MCF 10A (cell line): ENCODE measurements at regions not wholly inside any gene's neighbourhood (a gene's known extent, or its start where the extent isn't known, plus 50 kb on each side); places are given as distances from the start of the nearest gene placed in this dataset.
A peak's percentile ranks its signal among the peaks of the same experiment; 100 is the strongest.

Source experiments
- BruUV-seq: library from RNA; stranded (reverse); fragments of 400-500 nt; replicated peaks from 2 replicates; lab custom pipeline; 2021; lab: Mats Ljungman, UMichigan
- CTCF ChIA-PET: fragments of 300-600 bp; sonication (Branson Sonifier 250); formaldehyde crosslinking; extraction: SDS; loops from one replicate; lab custom pipeline; 2021; ENCODE audit warnings: antibody characterized with exemption, inconsistent platforms; lab: Yijun Ruan, JAX
- POLR2A ChIA-PET: fragments of 300-600, 350-650 bp; sonication (Branson Sonifier 250); formaldehyde crosslinking; extraction: SDS; loops from one replicate; lab custom pipeline; 2020; ENCODE audit warnings: antibody characterized with exemption, inconsistent platforms; lab: Yijun Ruan, JAX
- DNase-seq: peaks from one replicate; pipeline ENCODE4 v3.0.0-alpha.2; 2018; ENCODE audit not compliant: unreplicated experiment
- H3K27ac Mint-ChIP-seq: one replicate; pipeline ENCODE4 v1.8.0; 2022; ENCODE audit warnings: mild to moderate bottlenecking, low read depth, mixed read lengths; ENCODE audit not compliant: unreplicated experiment
- H3K27me3 Mint-ChIP-seq: one replicate; pipeline ENCODE4 v1.8.0; 2022; ENCODE audit warnings: mixed read lengths; ENCODE audit not compliant: insufficient read depth, unreplicated experiment
- H3K36me3 Mint-ChIP-seq: one replicate; pipeline ENCODE4 v1.8.0; 2022; ENCODE audit warnings: mild to moderate bottlenecking, moderate library complexity, mixed read lengths; ENCODE audit not compliant: insufficient read depth, unreplicated experiment
- H3K4me1 Mint-ChIP-seq: one replicate; pipeline ENCODE4 v1.8.0; 2022; ENCODE audit warnings: mixed read lengths; ENCODE audit not compliant: insufficient read depth, unreplicated experiment
- H3K4me3 Mint-ChIP-seq: one replicate; pipeline ENCODE4 v1.8.0; 2022; ENCODE audit warnings: mild to moderate bottlenecking, moderate library complexity, mixed read lengths; ENCODE audit not compliant: unreplicated experiment
- H3K9me3 Mint-ChIP-seq: one replicate; pipeline ENCODE4 v1.8.0; 2022; ENCODE audit warnings: mixed read lengths; ENCODE audit not compliant: unreplicated experiment
- CTCF ChIP-seq: fragments of 200-600 bp; IDR thresholded peaks from one replicate; pipeline ENCODE4 v1.8.0; 2022; ENCODE audit warnings: antibody characterized with exemption, mild to moderate bottlenecking; ENCODE audit not compliant: unreplicated experiment
- intact Hi-C: fragments of 100-400 bp; cut with micrococcal nuclease; formaldehyde crosslinking; loops from 2 replicates; pipeline ENCODE4 v1.14.1; 2022

- BruUV-seq = no TSS peak
- intact Hi-C loops = no loop called here
- POLR2A ChIA-PET = interaction anchor here (1.5 to 3.7 kb wide), 2 partner anchors 9 to 138 kb away, joined by 4 to 70 read pairs; partner anchors contain the start of gene NAMPT
- Mint-ChIP-seq H3K36me3 (no peaks in the 10 kb centered on the region), H3K27me3 (no peaks in the 10 kb centered on the region), H3K4me1 (peaks cover 68% of the 10 kb centered on the region), H3K4me3 (no peak overlapping the region), H3K9me3 (no peaks in the 10 kb centered on the region), H3K27ac (no peak overlapping the region)
- no peak for DNase-seq
- CTCF ChIA-PET = interaction anchor here (0.6 to 1.1 kb wide), 4 partner anchors 9 to 1185 kb away, joined by 3 to 7 read pairs (median 4); no protein-coding TSS in a partner anchor
- TF ChIP-seq CTCF = no peak
Observed at GRCh38 chr7:106423111-106423510, 138.3 kb upstream of the NAMPT start.

DNA sequence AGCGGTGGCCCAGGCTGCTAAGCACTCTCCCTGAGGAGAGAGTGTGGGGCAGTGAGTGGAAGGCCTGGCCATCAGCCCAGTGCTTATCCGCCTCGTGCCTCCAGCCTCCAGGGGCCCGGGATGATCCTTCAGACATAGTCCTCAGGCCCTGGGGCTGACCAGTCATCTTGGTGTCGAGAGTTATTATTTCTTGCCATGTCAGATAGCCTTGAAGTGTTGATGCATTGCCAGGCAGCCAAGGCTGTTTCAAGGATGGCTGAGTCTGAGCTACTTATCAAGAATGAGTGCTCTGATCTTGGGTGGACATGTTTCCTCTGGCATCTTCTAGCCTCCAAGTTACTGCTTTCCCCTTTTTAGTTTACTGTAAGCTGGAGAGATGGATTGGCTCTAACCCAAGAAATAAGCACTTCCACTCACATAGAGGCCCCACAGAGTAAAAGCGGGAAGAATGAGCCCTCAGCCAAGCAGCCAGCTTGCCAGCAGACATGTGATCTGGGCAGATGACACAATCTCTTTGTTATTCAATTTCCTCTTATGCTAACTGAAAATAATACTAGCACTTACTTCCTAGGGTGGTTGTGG is 136.5 kb upstream of the NAMPT start:
- Mint-ChIP-seq H3K9me3 (peaks cover 5% of the 10 kb centered on the region), H3K4me3 (no peak overlapping the region), H3K4me1 (peaks cover 67% of the 10 kb centered on the region), H3K27me3 (no peaks in the 10 kb centered on the region), H3K27ac (peak overlapping the region; percentile 86), H3K36me3 (no peaks in the 10 kb centered on the region)
- DNase-seq = peak; percentile 76
- ChIA-PET POLR2A (interaction anchor here (0.6 to 7.1 kb wide), 7 partner anchors 41 to 255 kb away, joined by 3 to 94 read pairs (median 4); partner anchors contain the start of gene NAMPT), CTCF (interaction anchor here (0.7 to 1.2 kb wide), 4 partner anchors 77 to 327 kb away, joined by 3 read pairs; no protein-coding TSS in a partner anchor)
- TF ChIP-seq CTCF = no peak
- no TSS peak for BruUV-seq
- intact Hi-C loops = no loop called here

GRCh38 chr7:106420736-106421135 is 136.0 kb upstream of the NAMPT start:
- Mint-ChIP-seq H3K27ac (no peak overlapping the region), H3K4me3 (no peak overlapping the region), H3K9me3 (peaks cover 7% of the 10 kb centered on the region), H3K27me3 (no peaks in the 10 kb centered on the region), H3K36me3 (no peaks in the 10 kb centered on the region), H3K4me1 (peaks cover 62% of the 10 kb centered on the region)
- no TSS peak for BruUV-seq
- ChIA-PET CTCF (interaction anchor here (0.7 to 1.2 kb wide), 3 partner anchors 41 to 117 kb away, joined by 3 to 4 read pairs (median 3); no protein-coding TSS in a partner anchor), POLR2A (interaction anchor here (0.6 to 7.1 kb wide), 7 partner anchors 41 to 255 kb away, joined by 3 to 94 read pairs (median 3); partner anchors contain the start of gene NAMPT)
- no peak for TF ChIP-seq CTCF
- intact Hi-C loops = no loop called here
- DNase-seq = no peak

GRCh38 chr7:106420210-106420609 is 135.4 kb upstream of the NAMPT start:
- no peak for TF ChIP-seq CTCF
- Mint-ChIP-seq H3K27me3 (no peaks in the 10 kb centered on the region), H3K9me3 (peaks cover 7% of the 10 kb centered on the region), H3K36me3 (no peaks in the 10 kb centered on the region), H3K4me1 (peaks cover 56% of the 10 kb centered on the region), H3K27ac (peak overlapping the region; percentile 89), H3K4me3 (no peak overlapping the region)
- BruUV-seq = no TSS peak
- no peak for DNase-seq
- CTCF ChIA-PET = interaction anchor here (0.7 kb wide), 1 partner anchor 41 kb away, joined by 4 read pairs; no protein-coding TSS in a partner anchor
- POLR2A ChIA-PET = interaction anchor here (0.7 to 7.1 kb wide), 6 partner anchors 42 to 203 kb away, joined by 3 to 94 read pairs (median 3); partner anchors contain the start of gene NAMPT
- intact Hi-C loops = no loop called here
